ENCODE measurements at regions not wholly inside any gene's neighbourhood (a gene's known extent, or its start where the extent isn't known, plus 50 kb on each side); places are given as distances from the start of the nearest gene placed in this dataset.

- Histone ChIP-seq H4K20me1 (ENCODE audit: insufficient read depth) (no peaks in the 10 kb centered on the region), H3K36me3 (ENCODE audit: insufficient read depth, low read length) (no peaks in the 10 kb centered on the region), H3K9me2 (ENCODE audit: insufficient read depth, low read length) (no peaks in the 10 kb centered on the region), H3K79me2 (replicated peaks; ENCODE audit: insufficient read depth, low read length) (no peaks in the 10 kb centered on the region), H3K9me3 (ENCODE audit: low read length) (no peaks in the 10 kb centered on the region), H2AFZ (ENCODE audit: low read depth, low read length) (no peak overlapping the region), H3K4me2 (ENCODE audit: low read length) (no peak overlapping the region), H3K9ac (ENCODE audit: low read length) (no peak overlapping the region), H3F3A (ENCODE audit: insufficient read depth, low read length, poor library complexity, severe bottlenecking) (no peaks in the 10 kb centered on the region), H3K27me3 (ENCODE audit: insufficient read depth, low read depth, low read length) (no peaks in the 10 kb centered on the region), H3K4me3 (ENCODE audit: low read length) (no peak overlapping the region), H3K27ac (ENCODE audit: low read length) (no peak overlapping the region)
- TF ChIP-seq EP300 (conservative IDR thresholded peaks at IDR 0.05; ENCODE audit: poor library complexity, severe bottlenecking) (no peak), TAF1 (IDR thresholded peaks at IDR 0.05; ENCODE audit: low read depth) (no peak), RAD21 (conservative IDR thresholded peaks at IDR 0.05) (no peak), POLR2AphosphoS5 (IDR thresholded peaks at IDR 0.05) (no peak), MXI1 (conservative IDR thresholded peaks at IDR 0.05; ENCODE audit: poor library complexity, severe bottlenecking) (no peak), REST (IDR thresholded peaks at IDR 0.05; ENCODE audit: borderline replicate concordance) (no peak), SMC3 (conservative IDR thresholded peaks at IDR 0.05; ENCODE audit: poor library complexity) (no peak), CTCF (IDR thresholded peaks at IDR 0.05; ENCODE audit: poor library complexity, severe bottlenecking) (no peak), EZH2 (IDR thresholded peaks at IDR 0.05; ENCODE audit: borderline replicate concordance, insufficient read depth, low read length, poor library complexity, severe bottlenecking) (no peak)
Observed at GRCh38 chr11:115891581-115891980, 387.4 kb upstream of the CADM1 start.

GRCh38 chr11:115890500-115890899 lies 386.3 kb upstream of the CADM1 start:
- Histone ChIP-seq H3K4me3 (ENCODE audit: low read length) (no peak overlapping the region), H3F3A (ENCODE audit: insufficient read depth, low read length, poor library complexity, severe bottlenecking) (no peaks in the 10 kb centered on the region), H3K27me3 (ENCODE audit: insufficient read depth, low read depth, low read length) (no peaks in the 10 kb centered on the region), H4K20me1 (ENCODE audit: insufficient read depth) (no peaks in the 10 kb centered on the region), H3K36me3 (ENCODE audit: insufficient read depth, low read length) (no peaks in the 10 kb centered on the region), H3K27ac (ENCODE audit: low read length) (no peak overlapping the region), H3K9me3 (ENCODE audit: low read length) (no peaks in the 10 kb centered on the region), H3K9me2 (ENCODE audit: insufficient read depth, low read length) (no peaks in the 10 kb centered on the region), H3K4me2 (ENCODE audit: low read length) (no peak overlapping the region), H3K9ac (ENCODE audit: low read length) (no peak overlapping the region), H2AFZ (ENCODE audit: low read depth, low read length) (no peak overlapping the region), H3K79me2 (replicated peaks; ENCODE audit: insufficient read depth, low read length) (no peaks in the 10 kb centered on the region)
- TF ChIP-seq MXI1 (conservative IDR thresholded peaks at IDR 0.05; ENCODE audit: poor library complexity, severe bottlenecking), result no peak
- no peak for TF ChIP-seq POLR2AphosphoS5 (IDR thresholded peaks at IDR 0.05)
- no peak for TF ChIP-seq EZH2 (IDR thresholded peaks at IDR 0.05; ENCODE audit: borderline replicate concordance, insufficient read depth, low read length, poor library complexity, severe bottlenecking)
- TF ChIP-seq RAD21 (conservative IDR thresholded peaks at IDR 0.05), result no peak
- TF ChIP-seq CTCF (IDR thresholded peaks at IDR 0.05; ENCODE audit: poor library complexity, severe bottlenecking), result no peak
- no peak for TF ChIP-seq TAF1 (IDR thresholded peaks at IDR 0.05; ENCODE audit: low read depth)
- TF ChIP-seq EP300 (conservative IDR thresholded peaks at IDR 0.05; ENCODE audit: poor library complexity, severe bottlenecking), result no peak
- TF ChIP-seq SMC3 (conservative IDR thresholded peaks at IDR 0.05; ENCODE audit: poor library complexity), result no peak
- no peak for TF ChIP-seq REST (IDR thresholded peaks at IDR 0.05; ENCODE audit: borderline replicate concordance)

All from neural cell (in vitro differentiated cells).